Daoy (cell line): ENCODE measurements at regions not wholly inside any gene's neighbourhood (a gene's known extent, or its start where the extent isn't known, plus 50 kb on each side); places are given as distances from the start of the nearest gene placed in this dataset.

Experiments used
- DNase-seq: peaks from one replicate; pipeline ENCODE4 v3.0.0-alpha.2; 2015; ENCODE audit warnings: low read depth

DNA sequence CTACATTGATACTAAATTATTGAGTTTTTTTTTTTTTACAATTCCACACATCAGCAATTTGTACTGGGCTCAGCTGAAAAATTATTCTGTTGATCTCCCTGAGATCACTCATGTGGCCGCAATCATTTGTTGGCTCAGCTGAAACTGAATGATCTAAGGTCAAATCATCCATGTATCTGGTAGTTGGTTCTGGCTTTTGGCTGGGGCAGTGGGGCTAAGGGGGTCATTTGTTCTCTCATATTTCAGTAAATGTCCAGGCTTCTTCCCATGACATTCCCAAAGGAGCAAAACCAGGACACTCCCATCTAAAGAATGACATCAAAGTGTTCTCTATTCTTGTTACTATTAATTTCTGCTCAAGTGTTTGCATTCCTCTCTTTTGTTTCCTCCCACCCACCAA lies 806.7 kb upstream of the ADGRL2 start:
- DNase-seq, result no peak

GRCh38 chr1:80993154-80993980 lies 807.4 kb upstream of the ADGRL2 start:
- no peak for DNase-seq

DNA sequence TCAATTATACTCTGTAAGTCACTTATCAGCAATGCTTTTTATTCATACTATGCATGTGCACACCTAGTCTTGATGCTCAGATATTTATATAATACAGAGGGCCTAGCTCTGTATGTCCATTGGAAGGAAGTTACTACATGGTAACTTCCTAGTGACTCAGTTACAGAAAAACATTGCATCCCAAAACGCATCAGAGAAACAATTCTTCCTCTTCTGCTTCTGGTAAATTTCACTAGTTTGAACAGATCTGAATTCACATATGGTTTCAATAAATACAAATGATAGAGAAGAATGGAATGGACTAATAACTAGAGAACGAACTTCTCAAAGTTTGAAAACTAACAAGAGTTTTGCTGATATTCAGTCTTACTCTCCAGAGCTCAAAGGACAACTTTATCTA lies 811.3 kb upstream of the ADGRL2 start:
- DNase-seq, result no peak

DNA sequence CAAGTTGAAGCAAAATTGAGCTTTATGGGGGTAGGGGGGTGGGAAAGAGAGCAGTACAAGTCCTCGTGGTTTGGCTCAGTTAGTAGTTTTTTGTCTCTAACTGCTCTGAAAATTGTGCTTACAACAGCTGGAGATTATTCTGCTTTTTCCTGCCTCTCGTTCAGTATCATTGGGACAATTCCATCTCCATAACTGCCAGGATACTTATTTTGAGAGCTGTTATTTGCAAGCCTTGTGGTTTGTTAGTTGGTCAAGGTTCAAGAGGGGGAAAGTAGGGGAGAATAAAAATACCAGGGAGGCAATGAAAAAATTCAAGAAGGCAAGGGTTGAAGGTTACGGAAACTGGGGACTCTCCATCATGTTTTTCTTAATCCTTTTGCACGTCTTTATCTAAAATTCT lies 811.8 kb upstream of the ADGRL2 start:
- no peak for DNase-seq

- no peak for DNase-seq
Observed at GRCh38 chr1:80987824-80988223, 812.9 kb upstream of the ADGRL2 start.

GRCh38 chr1:80987106-80987505 lies 813.6 kb upstream of the ADGRL2 start:
- DNase-seq, result no peak

GRCh38 chr1:80982831-80983230 lies 817.9 kb upstream of the ADGRL2 start:
- no peak for DNase-seq

GRCh38 chr1:80973101-80973500 lies 827.6 kb upstream of the ADGRL2 start:
- DNase-seq, result no peak

DNA sequence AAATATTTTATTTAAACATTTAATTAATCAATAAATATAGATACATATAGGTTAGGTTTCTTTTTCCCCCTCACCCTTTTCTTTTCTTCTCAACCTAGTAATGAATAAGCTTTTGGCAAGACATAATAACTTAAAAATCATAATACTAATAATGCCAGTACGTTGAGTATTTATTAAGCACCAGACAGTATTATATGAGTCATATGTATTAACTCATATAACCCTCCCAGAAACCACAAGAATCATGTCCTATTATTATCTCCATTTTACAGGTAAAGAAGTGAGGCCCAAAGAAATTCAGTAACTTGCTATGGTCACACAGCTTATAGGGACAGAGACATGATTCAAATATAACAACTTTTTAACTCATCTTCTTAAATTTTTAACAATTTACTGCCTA lies 834.5 kb upstream of the ADGRL2 start:
- no peak for DNase-seq

DNA sequence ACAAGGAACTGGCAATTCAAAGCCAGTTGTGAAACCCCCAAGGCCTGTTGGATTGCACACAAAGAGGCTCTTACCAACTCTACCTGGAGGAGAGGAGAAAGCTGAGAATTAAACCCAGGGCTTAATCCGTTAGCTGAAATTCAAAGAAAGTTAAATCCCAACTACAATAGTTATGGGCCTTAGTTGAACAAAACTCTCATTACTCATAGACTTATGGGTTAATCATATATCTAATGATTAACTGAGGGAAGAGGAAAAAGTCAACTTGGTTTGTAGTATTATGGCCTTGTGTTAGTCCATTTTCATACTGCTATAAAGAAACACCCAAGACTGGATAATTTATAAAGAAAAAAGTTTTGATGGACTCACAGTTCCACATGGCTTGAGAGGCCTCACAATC lies 838.2 kb upstream of the ADGRL2 start:
- DNase-seq, result no peak

DNA sequence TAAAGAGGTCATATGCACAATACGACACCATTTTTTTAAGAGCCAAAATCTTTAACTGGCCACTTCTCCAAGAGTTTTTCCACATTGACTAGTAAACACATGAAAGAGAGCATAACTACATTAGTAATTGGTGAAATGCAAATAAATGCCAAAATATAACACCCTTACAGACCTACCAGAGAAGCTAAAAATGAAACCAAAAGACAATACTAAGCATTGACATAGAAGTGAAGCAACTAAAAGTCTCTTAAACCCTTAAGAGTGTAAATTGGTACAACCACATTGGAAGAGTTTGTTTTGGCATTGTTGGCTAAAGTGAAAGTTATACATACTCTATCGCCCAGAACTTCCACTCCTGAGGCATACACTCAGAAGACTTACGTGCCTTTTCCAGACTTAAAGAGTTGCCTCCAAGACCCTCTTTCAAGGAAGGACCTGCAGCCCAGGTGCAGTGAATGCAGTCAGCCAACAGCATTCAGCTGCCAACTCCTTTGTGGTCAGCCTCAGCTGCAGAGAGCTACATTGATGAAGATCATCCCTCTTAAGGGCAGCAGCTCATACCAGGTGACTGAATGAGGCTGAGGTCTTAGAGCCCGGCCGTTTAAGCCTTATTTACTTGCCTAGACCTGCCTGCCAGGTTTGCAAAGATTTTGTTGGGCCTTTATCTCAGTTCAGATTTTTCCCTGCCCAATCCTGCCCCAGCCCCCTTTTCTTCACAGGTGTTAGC lies 839.1 kb upstream of the ADGRL2 start:
- DNase-seq, result peak; percentile 2

DNA sequence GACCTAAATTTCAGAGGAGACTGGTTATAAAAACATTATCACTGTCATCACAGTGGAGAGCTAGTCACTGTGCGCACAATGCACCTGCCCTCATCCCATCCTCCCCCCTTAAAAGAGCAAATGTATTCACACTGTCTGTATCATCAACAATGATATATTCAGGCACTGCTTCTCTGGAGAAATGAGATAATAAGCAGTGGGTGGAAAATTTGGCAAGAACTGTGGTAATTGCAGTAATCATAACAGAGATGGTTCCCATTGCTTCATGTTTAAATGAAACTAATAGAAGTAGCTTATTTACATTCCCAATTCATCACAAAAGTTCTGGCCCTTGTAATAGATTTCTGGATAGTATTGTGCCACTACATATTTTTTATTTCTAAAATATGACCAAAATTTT lies 867.4 kb upstream of the ADGRL2 start:
- DNase-seq, result no peak

DNA sequence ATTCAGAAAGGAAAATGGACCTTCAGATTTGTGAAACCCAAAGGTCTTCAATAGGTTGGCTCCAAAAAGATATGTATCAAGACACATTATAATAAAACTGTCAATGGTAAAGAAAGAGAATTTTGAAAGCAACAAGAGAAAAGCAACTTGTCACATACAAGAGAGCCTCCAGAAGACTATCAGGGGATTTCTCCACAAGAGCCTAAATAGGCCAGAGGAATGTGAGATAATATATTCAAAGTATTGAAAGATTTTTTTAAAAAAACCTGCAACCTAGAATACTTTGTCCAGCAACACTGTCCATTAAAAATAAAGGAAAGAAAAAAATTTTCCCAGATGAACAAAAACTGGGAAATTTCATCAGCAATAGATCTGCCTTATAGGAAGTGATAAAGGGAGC lies 869.6 kb upstream of the ADGRL2 start:
- no peak for DNase-seq

DNA sequence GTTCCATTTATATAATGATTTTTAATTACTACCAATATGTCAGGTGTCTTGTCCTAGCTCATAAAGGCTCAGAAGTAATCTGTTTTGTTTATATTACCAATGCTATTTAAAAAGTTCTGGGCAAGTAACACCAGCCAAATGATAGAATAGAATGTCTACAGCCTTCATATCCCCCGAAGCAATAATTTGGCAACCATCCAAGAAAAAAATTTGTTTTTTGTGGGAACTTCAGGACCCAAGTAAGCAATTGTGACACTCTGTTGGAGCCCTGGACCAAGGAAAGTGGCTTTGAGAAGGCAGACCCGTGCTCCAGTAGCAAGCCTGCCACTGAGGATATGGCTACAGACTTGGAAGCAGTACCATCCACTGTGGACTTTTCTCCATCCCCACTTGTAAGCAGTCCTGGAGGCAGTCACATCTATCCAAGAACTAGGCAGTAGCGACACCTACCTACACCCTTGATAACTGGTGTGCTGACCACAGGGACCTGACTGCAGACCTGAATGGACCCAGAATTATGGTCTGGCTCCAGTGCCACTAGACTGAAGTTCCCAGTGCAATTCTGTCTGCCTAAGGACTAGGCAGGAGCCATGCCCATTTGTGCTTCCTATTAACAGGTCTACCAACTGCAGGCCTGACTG lies 870.7 kb upstream of the ADGRL2 start:
- DNase-seq, result no peak

DNA sequence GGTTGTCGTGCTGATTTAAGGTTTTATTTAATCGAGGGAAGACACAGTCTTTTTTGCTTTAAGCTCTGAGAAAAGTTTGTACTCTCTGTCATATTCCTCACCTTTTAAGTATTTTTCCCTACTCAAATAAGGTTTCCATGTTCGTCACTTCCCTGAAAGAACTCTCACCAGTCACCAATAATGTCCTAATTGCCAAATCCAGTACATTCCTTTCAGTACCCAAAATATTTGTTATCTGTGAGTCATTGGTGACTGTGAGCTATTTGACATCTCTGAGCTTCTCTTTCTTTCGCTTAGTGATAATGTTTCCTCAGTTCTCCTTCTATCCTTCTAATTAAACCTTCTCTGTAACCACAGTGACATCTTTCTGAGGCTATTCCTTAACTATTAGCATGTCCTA lies 874.2 kb upstream of the ADGRL2 start:
- DNase-seq, result no peak

GRCh38 chr1:80925130-80925805 lies 875.5 kb upstream of the ADGRL2 start:
- DNase-seq, result no peak

DNA sequence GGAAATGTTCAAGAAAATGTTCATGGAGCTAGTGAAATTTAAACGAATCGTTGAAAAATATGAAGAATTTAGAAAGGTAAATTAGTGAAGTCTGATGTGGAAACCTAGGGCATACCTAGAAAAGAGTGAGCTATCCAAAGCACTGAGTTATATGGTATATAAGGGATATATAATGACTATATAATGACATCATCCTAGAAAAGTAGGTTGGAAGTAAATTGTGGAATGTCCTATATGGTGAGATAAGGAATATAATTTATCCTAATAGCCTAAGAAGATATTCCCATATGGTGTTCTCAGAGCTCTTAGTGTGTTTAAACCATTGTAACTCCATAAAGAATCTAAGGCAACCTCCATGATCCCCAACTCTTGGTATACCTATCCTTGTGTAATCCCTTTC lies 876.4 kb upstream of the ADGRL2 start:
- DNase-seq, result no peak

DNA sequence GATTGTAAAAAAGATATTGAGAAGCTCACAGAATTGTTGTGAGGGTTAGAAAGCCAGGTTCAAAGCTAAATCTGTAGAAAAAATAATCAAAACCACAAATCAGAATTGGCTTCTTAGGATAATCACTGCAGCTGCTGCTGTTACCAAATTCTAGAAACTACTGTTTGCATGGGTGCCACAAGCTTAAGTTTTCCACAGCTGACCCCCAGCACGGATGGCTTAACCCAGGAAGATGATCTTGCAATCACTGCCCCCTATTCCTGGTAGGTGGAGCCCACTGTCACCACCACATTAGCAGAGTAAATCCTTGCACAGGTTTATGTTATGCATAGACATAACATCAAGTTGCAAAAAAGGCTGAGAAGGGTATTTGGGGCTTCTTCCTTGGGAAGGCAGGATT lies 877.8 kb upstream of the ADGRL2 start:
- DNase-seq, result no peak

DNA sequence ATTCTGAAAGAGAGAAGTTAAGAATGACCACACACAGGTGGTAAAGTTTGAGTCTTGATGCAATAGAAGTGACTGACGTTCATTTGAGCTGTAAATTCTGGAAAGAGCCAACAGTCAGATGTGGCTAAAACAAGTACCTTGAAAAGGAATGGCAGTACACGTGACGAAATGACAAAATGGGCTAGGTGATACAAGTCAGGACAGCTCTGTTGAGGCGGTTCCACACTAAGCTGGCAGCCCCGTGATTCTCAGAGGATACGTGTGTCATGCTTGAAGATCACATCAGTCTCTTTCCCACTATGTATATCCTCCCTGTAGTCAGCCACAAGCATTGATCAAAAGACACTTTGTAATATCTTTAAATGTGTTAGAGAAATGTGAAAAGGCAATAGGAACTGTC lies 881.3 kb upstream of the ADGRL2 start:
- DNase-seq, result no peak

DNA sequence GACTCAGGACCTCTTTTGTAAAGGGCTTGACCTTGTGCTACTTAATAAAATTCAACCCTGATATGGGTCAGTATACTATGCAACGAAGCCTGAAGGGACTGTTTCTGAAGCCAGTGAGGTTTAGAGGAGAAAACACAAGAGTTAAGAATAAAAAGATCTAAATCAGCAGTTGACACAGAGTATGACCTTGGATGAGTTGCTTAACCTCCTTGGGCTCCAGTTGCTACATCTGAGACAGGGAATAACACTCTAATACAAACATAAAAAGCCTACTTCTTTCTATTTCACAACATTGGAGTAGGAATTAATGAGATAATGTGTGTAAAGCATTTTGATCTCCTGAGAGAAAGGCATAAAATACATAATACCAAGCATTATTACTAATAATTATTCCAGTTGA lies 882.4 kb upstream of the ADGRL2 start:
- no peak for DNase-seq

DNA sequence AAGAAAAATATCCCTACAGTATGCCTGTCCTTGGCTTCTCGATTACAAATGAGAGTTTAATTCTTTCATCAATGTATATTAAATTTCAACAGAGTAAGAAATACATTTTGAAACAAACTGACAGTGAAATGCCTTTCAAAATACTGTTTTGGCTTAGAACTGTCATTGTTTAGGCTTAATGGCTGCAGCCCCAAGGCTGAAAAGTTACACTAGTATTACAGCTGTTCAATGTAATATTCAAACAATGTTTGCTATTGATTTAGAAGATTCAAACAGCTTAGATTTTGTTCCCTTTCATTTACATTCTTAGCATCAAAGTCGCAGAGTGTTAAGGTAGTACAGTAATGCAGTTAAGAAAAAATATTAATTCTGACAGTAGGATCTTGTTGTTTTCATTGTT lies 882.9 kb upstream of the ADGRL2 start:
- DNase-seq, result no peak

- DNase-seq, result no peak
Observed at GRCh38 chr1:80917225-80917624, 883.5 kb upstream of the ADGRL2 start.
